HCT116 (cell line): ENCODE measurements at regions not wholly inside any gene's neighbourhood (a gene's known extent, or its start where the extent isn't known, plus 50 kb on each side); places are given as distances from the start of the nearest gene placed in this dataset.

ENCODE experiments used
- ATAC-seq: fragments of 200-7000 bp; cut with Tn5 transposase; 2 replicates; pipeline ENCODE4 v1.9.1; 2020; ENCODE audit warnings: mild to moderate bottlenecking, moderate library complexity
- BruUV-seq: library from RNA; stranded (reverse); fragments of 400-500 nt; replicated peaks from 2 replicates; lab custom pipeline; 2021; lab: Mats Ljungman, UMichigan
- CTCF ChIA-PET: fragments of 300-600 bp; sonication (Branson Sonifier 250); formaldehyde crosslinking; loops from one replicate; lab custom pipeline; 2021; ENCODE audit warnings: antibody characterized with exemption; lab: Charles Lee
- POLR2A ChIA-PET: fragments of 300-600, 350-600 bp; sonication (Branson Sonifier 250); formaldehyde crosslinking; loops from one replicate; lab custom pipeline; 2021; ENCODE audit warnings: antibody characterized with exemption; lab: Charles Lee
- RAD21 ChIA-PET, 2 experiments: fragments of 300-600 bp; sonication (Branson Sonifier 250); formaldehyde crosslinking; loops; one replicate each; lab custom pipeline; 2023; ENCODE audit warnings: low total read pairs in 2 of 2; ENCODE audit not compliant: uncharacterized antibody in 2 of 2, unreplicated experiment in 2 of 2, low non-redundant PET in 1 of 2; lab: Charles Lee
- DNase-seq: peaks from one replicate; pipeline ENCODE4 v3.0.0-alpha.2; 2010; ENCODE audit warnings: low read depth, low spot score
- H2AFZ ChIP-seq: fragments of 200-600 bp; shearing (Covaris generic), sonication (generic); 2 replicates; pipeline ENCODE4 v1.6.1; 2017; ENCODE audit warnings: low read depth, mixed run types, mixed read lengths, antibody characterized with exemption, low read length; ENCODE audit not compliant: poor library complexity, severe bottlenecking
- H3K27ac ChIP-seq: 2 replicates; pipeline ENCODE4 v1.5.1; 2012; ENCODE audit warnings: low read depth, low read length
- H3K27me3 ChIP-seq: fragments of 200-600 bp; sonication (generic); 2 replicates; pipeline ENCODE4 v1.6.1; 2016; ENCODE audit warnings: mixed run types, low read length, mixed read lengths; ENCODE audit not compliant: insufficient read depth
- H3K36me3 ChIP-seq, 2 experiments: fragments of 200-500 bp in 1 of 2; fragments of 200-600 bp in 1 of 2; sonication (Bioruptor generic) in 1 of 2; sonication (generic) in 1 of 2; 2 replicates each; pipeline versions ENCODE4 v1.5.1 to v1.6.1; 2014 to 2016; ENCODE audit warnings: low read length in 2 of 2, inconsistent platforms in 1 of 2, mixed read lengths in 1 of 2, mixed run types in 1 of 2; ENCODE audit not compliant: insufficient read depth in 2 of 2, control insufficient read depth in 1 of 2
- H3K4me1 ChIP-seq, 2 experiments: fragments of 200-600 bp in 1 of 2; sonication (generic) in 1 of 2; 2 replicates each; pipeline versions ENCODE4 v1.5.1 to v1.6.1; 2012 to 2017; ENCODE audit warnings: low read length in 2 of 2, inconsistent platforms in 1 of 2, mild to moderate bottlenecking in 1 of 2, mixed read lengths in 1 of 2, mixed run types in 1 of 2, moderate library complexity in 1 of 2; ENCODE audit not compliant: insufficient read depth in 2 of 2, control insufficient read depth in 1 of 2
- H3K4me2 ChIP-seq: fragments of 200-600 bp; sonication (generic); 2 replicates; pipeline ENCODE4 v1.6.1; 2017; ENCODE audit warnings: mixed run types, low read length, mixed read lengths
- H3K4me3 ChIP-seq, 2 experiments: fragments of 200-600 bp in 1 of 2; sonication (generic) in 1 of 2; replicated peaks in 1 of 2; 2 replicates each; pipeline ENCODE4 v1.5.1; 2011 to 2016; ENCODE audit warnings: low read length in 2 of 2, control low read depth in 1 of 2, low read depth in 1 of 2, mild to moderate bottlenecking in 1 of 2, mixed read lengths in 1 of 2, mixed run types in 1 of 2
- H3K79me2 ChIP-seq: fragments of 200-600 bp; sonication (generic); 2 replicates; pipeline ENCODE4 v1.6.1; 2017; ENCODE audit warnings: mild to moderate bottlenecking, mixed run types, low read length, moderate library complexity, mixed read lengths; ENCODE audit not compliant: insufficient read depth
- H3K9ac ChIP-seq: fragments of 200-600 bp; sonication (generic); 2 replicates; pipeline ENCODE4 v1.6.1; 2016; ENCODE audit warnings: low read length, mixed read lengths
- H3K9me2 ChIP-seq: fragments of 200-600 bp; sonication (generic), shearing (Covaris generic); 2 replicates; pipeline ENCODE4 v1.6.1; 2017; ENCODE audit warnings: mixed run types, mild to moderate bottlenecking, moderate library complexity; ENCODE audit not compliant: insufficient read depth
- H3K9me3 ChIP-seq, 2 experiments: fragments of 200-500 bp in 1 of 2; fragments of 200-600 bp in 1 of 2; sonication (Bioruptor generic) in 1 of 2; sonication (generic) in 1 of 2; 2 replicates each; pipeline ENCODE4 v1.6.1; 2014 to 2017; ENCODE audit warnings: low read length in 2 of 2, mixed read lengths in 2 of 2, inconsistent platforms in 1 of 2, low read depth in 1 of 2, mild to moderate bottlenecking in 1 of 2, mixed run types in 1 of 2, moderate library complexity in 1 of 2; ENCODE audit not compliant: control insufficient read depth in 1 of 2, insufficient read depth in 1 of 2
- H4K20me1 ChIP-seq: fragments of 200-600 bp; sonication (generic), shearing (Covaris generic); 2 replicates; pipeline ENCODE4 v1.6.1; 2017; ENCODE audit warnings: mixed run types, mild to moderate bottlenecking, moderate library complexity; ENCODE audit not compliant: insufficient read depth
- ATF3 ChIP-seq: IDR thresholded peaks from 2 replicates; pipeline ENCODE4 v1.6.1; 2012
- CBX3 ChIP-seq: IDR thresholded peaks from 2 replicates; pipeline ENCODE4 v1.6.1; 2012; ENCODE audit warnings: low read depth
- CEBPB ChIP-seq: IDR thresholded peaks from 2 replicates; pipeline ENCODE4 v1.6.1; 2012; ENCODE audit warnings: low read depth
- EZH2 ChIP-seq: fragments of 200-600 bp; sonication (generic); IDR thresholded peaks from 2 replicates; pipeline ENCODE4 v1.6.1; 2017; ENCODE audit warnings: antibody characterized with exemption, mixed run types
- EZH2phosphoT487 ChIP-seq: fragments of 200-600 bp; IDR thresholded peaks from 2 replicates; pipeline ENCODE4 v1.6.1; 2018; ENCODE audit warnings: antibody characterized with exemption, borderline replicate concordance
- FOSL1 ChIP-seq: IDR thresholded peaks from 2 replicates; pipeline ENCODE4 v1.6.1; 2012; ENCODE audit warnings: low read depth
- JUND ChIP-seq: IDR thresholded peaks from 2 replicates; pipeline ENCODE4 v1.6.1; 2012
- POLR2A ChIP-seq: IDR thresholded peaks from 2 replicates; pipeline ENCODE4 v1.7.0; 2011; ENCODE audit warnings: borderline replicate concordance; ENCODE audit not compliant: insufficient read depth, insufficient read length; ENCODE audit errors: extremely low read depth
- SIN3A ChIP-seq: IDR thresholded peaks from 2 replicates; pipeline ENCODE4 v1.6.1; 2012; ENCODE audit warnings: low read depth
- TCF7L2 ChIP-seq: IDR thresholded peaks from 2 replicates; pipeline ENCODE4 v1.7.0; 2011; ENCODE audit warnings: borderline replicate concordance, inconsistent platforms; ENCODE audit not compliant: insufficient read depth, insufficient read length; ENCODE audit errors: extremely low read depth
- YY1 ChIP-seq: IDR thresholded peaks from 2 replicates; pipeline ENCODE4 v1.6.1; 2011; ENCODE audit warnings: low read length, low read depth, moderate library complexity, mild to moderate bottlenecking; ENCODE audit not compliant: insufficient replicate concordance; ENCODE audit errors: extremely low read depth
- ZFX ChIP-seq: fragments of 450-650 bp; IDR thresholded peaks from 2 replicates; pipeline ENCODE4 v1.6.1; 2017
- ZNF274 ChIP-seq: fragments of 200-500 bp; sonication (Bioruptor generic); IDR thresholded peaks from 2 replicates; pipeline ENCODE4 v1.6.1; 2014; ENCODE audit warnings: mild to moderate bottlenecking, low read depth, low read length, inconsistent platforms
- intact Hi-C: fragments of 100-400 bp; cut with micrococcal nuclease; formaldehyde crosslinking; loops from 2 replicates; pipeline ENCODE4 v1.10.0; 2022
- TF ChIP-seq, protein P1 (sequence below): IDR thresholded peaks from 2 replicates; pipeline ENCODE4 v1.6.1; 2012; ENCODE audit warnings: low read depth

- Histone ChIP-seq H3K9me2 (no peaks in the 10 kb centered on the region), H3K4me1 (no peaks in the 10 kb centered on the region), H3K79me2 (no peaks in the 10 kb centered on the region), H3K4me2 (no peak overlapping the region)
- no peak for DNase-seq
- CTCF ChIA-PET = interaction anchor here (1.2 kb wide), 1 partner anchor 23 kb away, joined by 4 read pairs; no protein-coding TSS in a partner anchor
- no peak for TF ChIP-seq JUND
- no peak for TF ChIP-seq EZH2
- TF ChIP-seq CEBPB = no peak
- TF ChIP-seq ZNF274 = no peak
- TF ChIP-seq CBX3 = no peak
- TF ChIP-seq YY1 = no peak
- no peak for TF ChIP-seq ZFX
- TF ChIP-seq EZH2phosphoT487 = no peak
- TF ChIP-seq POLR2A = no peak
- no peak for TF ChIP-seq FOSL1
- no peak for TF ChIP-seq SIN3A
- no peak for TF ChIP-seq ATF3
- TF ChIP-seq TCF7L2 = no peak
- TF ChIP-seq, all 23 proteins: peak for 0
- H3K4me3 ChIP-seq = no peak overlapping the region
- no peaks in the 10 kb centered on the region for H3K27me3 ChIP-seq
- intact Hi-C loops = no loop called here
- no peak overlapping the region for H3K27ac ChIP-seq
- H2AFZ ChIP-seq = no peak overlapping the region
- no peak for ATAC-seq
- POLR2A ChIA-PET = no interaction called here
- H3K9ac ChIP-seq = no peak overlapping the region
- H3K9me3 ChIP-seq = no peaks in the 10 kb centered on the region
- no TSS peak for BruUV-seq
- RAD21 ChIA-PET = no interaction called here
- H4K20me1 ChIP-seq = no peaks in the 10 kb centered on the region
- no peaks in the 10 kb centered on the region for H3K36me3 ChIP-seq
Observed at GRCh38 chr4:100070868-100071267, 119.4 kb downstream of the DDIT4L start.

- no peak overlapping the region for H3K4me2 ChIP-seq
- no peak overlapping the region for H3K27ac ChIP-seq
- CTCF ChIA-PET = interaction anchor here (0.8 kb wide), 1 partner anchor 257 kb away, joined by 3 read pairs; no protein-coding TSS in a partner anchor
- intact Hi-C loops = no loop called here
- ATAC-seq = no peak
- RAD21 ChIA-PET = no interaction called here
- no peaks in the 10 kb centered on the region for H3K27me3 ChIP-seq
- BruUV-seq = no TSS peak
- H3K9ac ChIP-seq = no peak overlapping the region
- H3K4me1 ChIP-seq = no peaks in the 10 kb centered on the region
- TF ChIP-seq FOSL1 = no peak
- no peak for TF ChIP-seq POLR2A
- TF ChIP-seq TCF7L2 = no peak
- TF ChIP-seq, protein P1, sequence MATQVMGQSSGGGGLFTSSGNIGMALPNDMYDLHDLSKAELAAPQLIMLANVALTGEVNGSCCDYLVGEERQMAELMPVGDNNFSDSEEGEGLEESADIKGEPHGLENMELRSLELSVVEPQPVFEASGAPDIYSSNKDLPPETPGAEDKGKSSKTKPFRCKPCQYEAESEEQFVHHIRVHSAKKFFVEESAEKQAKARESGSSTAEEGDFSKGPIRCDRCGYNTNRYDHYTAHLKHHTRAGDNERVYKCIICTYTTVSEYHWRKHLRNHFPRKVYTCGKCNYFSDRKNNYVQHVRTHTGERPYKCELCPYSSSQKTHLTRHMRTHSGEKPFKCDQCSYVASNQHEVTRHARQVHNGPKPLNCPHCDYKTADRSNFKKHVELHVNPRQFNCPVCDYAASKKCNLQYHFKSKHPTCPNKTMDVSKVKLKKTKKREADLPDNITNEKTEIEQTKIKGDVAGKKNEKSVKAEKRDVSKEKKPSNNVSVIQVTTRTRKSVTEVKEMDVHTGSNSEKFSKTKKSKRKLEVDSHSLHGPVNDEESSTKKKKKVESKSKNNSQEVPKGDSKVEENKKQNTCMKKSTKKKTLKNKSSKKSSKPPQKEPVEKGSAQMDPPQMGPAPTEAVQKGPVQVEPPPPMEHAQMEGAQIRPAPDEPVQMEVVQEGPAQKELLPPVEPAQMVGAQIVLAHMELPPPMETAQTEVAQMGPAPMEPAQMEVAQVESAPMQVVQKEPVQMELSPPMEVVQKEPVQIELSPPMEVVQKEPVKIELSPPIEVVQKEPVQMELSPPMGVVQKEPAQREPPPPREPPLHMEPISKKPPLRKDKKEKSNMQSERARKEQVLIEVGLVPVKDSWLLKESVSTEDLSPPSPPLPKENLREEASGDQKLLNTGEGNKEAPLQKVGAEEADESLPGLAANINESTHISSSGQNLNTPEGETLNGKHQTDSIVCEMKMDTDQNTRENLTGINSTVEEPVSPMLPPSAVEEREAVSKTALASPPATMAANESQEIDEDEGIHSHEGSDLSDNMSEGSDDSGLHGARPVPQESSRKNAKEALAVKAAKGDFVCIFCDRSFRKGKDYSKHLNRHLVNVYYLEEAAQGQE = no peak
- H2AFZ ChIP-seq = no peak overlapping the region
- POLR2A ChIA-PET = no interaction called here
- no peaks in the 10 kb centered on the region for H3K36me3 ChIP-seq
- H4K20me1 ChIP-seq = no peaks in the 10 kb centered on the region
- H3K9me2 ChIP-seq = no peaks in the 10 kb centered on the region
- H3K9me3 ChIP-seq = no peaks in the 10 kb centered on the region
- H3K4me3 ChIP-seq = no peak overlapping the region
- H3K79me2 ChIP-seq = no peaks in the 10 kb centered on the region
- DNase-seq = no peak
Observed at GRCh38 chr4:100069207-100069606, 119.1 kb upstream of the H2AZ1 start.
